C4-2B (cell line): ENCODE measurements at regions not wholly inside any gene's neighbourhood (a gene's known extent, or its start where the extent isn't known, plus 50 kb on each side); places are given as distances from the start of the nearest gene placed in this dataset.

Source experiments
- ZFX ChIP-seq: fragments of 450-650 bp; IDR thresholded peaks from 2 replicates; pipeline ENCODE4 v1.6.1; 2017
- TF ChIP-seq, protein P1 (sequence below): fragments of 450-650 bp; conservative IDR thresholded peaks from 2 replicates; pipeline ENCODE4 v1.5.1; 2017; ENCODE audit warnings: mild to moderate bottlenecking

DNA sequence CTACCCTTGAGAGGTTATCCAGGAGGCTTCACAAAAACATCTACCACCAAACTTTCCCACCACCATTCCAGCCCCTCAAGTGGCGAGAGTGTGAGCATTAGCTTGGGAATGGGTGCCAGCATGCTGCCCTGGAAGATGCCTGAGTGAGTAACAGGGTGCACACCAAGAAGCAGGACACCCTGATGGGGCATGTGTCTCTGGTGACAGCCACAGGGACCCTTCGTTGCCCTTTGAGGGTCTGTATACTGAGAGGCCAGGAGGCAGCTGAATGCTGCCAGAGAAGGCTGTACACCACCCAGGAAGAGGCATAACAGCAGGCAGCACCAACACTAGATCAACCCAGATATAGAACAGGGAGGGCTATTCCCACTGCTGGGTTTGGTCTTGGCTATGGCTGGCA lies 233.6 kb upstream of the THSD7B start:
- TF ChIP-seq, protein P1, sequence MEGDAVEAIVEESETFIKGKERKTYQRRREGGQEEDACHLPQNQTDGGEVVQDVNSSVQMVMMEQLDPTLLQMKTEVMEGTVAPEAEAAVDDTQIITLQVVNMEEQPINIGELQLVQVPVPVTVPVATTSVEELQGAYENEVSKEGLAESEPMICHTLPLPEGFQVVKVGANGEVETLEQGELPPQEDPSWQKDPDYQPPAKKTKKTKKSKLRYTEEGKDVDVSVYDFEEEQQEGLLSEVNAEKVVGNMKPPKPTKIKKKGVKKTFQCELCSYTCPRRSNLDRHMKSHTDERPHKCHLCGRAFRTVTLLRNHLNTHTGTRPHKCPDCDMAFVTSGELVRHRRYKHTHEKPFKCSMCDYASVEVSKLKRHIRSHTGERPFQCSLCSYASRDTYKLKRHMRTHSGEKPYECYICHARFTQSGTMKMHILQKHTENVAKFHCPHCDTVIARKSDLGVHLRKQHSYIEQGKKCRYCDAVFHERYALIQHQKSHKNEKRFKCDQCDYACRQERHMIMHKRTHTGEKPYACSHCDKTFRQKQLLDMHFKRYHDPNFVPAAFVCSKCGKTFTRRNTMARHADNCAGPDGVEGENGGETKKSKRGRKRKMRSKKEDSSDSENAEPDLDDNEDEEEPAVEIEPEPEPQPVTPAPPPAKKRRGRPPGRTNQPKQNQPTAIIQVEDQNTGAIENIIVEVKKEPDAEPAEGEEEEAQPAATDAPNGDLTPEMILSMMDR: no peak
- TF ChIP-seq ZFX: no peak
